ENCODE measurements at regions not wholly inside any gene's neighbourhood (a gene's known extent, or its start where the extent isn't known, plus 50 kb on each side); places are given as distances from the start of the nearest gene placed in this dataset.

DNA sequence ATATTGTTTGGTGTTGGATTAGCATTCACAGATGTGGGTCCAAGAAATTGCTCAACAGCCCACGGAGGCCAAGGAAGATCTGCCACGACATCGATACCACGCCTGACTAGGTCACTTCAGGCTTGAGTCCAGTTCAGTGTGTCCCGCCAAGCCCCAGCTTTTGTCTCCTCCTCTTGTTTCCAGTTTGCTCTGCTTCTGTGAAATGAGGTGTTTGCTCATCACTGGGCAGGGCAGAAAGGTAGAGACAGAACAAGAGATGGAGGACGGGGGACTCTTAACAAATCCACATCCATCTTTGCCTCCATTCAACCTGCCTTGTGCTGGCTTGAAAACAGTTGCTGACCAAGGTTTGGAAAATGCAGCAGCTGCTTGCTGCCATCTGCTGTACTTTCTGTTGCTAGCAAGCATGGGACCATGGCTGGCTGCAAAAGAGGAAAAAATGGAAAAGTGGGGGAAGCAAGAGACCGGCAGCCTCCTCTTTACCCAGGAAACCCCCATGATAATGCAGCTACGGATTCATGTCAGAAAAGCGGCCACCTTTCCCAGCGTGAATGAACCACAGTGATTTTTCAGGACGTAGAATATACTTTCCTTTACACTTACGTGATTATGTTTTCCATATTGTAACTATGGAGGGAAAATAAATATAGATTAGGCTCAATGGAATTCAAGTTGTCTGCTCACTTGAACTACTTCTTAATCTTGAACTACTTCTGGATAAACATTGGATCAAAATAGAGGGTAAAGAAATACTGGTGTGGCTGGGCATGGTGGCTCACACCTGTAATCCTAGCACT is 80.2 kb upstream of the GREM2 start:
- Histone ChIP-seq H3K4me3 (ENCODE audit: insufficient read depth, low read depth, low read length) (no peak overlapping the region), H3K27me3 (ENCODE audit: control insufficient read depth, insufficient read depth, low read length) (no peaks in the 10 kb centered on the region), H3K36me3 (replicated peaks; ENCODE audit: control insufficient read depth, insufficient read depth, low read length) (no peaks in the 10 kb centered on the region)
- DNase-seq = peak; percentile 58

DNA sequence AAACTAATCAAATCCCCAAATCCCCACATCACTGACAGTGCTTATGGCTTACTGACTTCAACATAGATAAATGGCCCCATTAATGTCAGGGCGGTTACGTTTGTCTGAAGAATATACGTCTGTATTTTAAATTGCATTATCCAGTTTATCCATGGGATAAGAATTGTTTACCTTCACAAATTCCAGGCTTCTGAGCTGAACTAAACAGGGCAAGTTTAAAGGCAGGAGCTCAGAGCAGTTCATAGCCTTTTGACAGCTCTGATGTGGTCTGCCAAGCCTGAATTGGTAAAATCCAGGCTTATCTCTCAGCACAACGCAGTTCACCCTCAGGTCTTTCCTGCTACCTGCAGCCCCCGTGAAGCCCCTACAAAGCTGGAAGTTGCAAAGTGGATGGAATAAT is 79.5 kb upstream of the GREM2 start:
- Histone ChIP-seq H3K36me3 (replicated peaks; ENCODE audit: control insufficient read depth, insufficient read depth, low read length) (no peaks in the 10 kb centered on the region), H3K27me3 (ENCODE audit: control insufficient read depth, insufficient read depth, low read length) (no peaks in the 10 kb centered on the region), H3K4me3 (ENCODE audit: insufficient read depth, low read depth, low read length) (no peak overlapping the region)
- DNase-seq = no peak

DNA sequence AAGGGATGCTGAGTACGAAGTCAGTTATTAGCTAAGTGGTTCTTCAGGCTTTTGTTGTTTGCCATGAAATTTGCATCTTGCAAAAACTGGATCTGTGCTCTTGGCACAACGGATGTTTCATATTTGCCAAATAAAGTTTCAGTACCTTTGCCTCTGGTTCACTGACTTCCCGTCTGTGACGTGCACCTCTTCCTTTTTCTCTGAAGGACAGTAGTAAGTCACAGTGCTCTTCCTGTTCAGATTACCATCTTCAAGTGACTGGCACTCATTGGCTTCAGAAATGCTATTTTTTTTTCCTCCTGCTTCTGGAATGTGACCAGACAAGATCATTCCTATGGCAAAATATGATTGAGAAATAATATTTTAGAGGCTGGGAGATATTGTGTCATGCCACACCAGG is 75.9 kb upstream of the GREM2 start:
- Histone ChIP-seq H3K27me3 (ENCODE audit: control insufficient read depth, insufficient read depth, low read length) (no peaks in the 10 kb centered on the region), H3K4me3 (ENCODE audit: insufficient read depth, low read depth, low read length) (no peak overlapping the region), H3K36me3 (replicated peaks; ENCODE audit: control insufficient read depth, insufficient read depth, low read length) (no peaks in the 10 kb centered on the region)
- no peak for DNase-seq

DNA sequence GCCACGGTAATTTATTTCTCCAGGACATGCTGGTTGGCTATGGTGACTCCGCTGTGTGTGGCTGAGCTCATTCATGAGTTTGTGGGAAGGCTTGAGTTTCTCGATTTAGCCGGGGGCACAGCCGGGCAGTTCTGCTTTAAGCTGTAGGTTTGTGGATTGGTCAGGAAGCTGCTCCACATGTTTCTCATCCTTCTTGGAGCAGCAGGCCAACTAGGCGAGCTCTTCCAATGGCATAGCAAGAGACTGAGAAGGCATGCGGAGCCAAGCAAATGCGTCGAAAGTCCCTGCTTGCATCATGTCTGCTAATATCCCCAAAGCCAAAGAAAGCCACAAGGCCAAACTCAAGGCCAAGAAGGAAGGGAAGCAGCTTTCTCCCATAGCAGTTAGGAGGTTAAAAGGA is 71.6 kb upstream of the GREM2 start:
- no peak for DNase-seq
- Histone ChIP-seq H3K27me3 (ENCODE audit: control insufficient read depth, insufficient read depth, low read length) (no peaks in the 10 kb centered on the region), H3K36me3 (replicated peaks; ENCODE audit: control insufficient read depth, insufficient read depth, low read length) (no peaks in the 10 kb centered on the region), H3K4me3 (ENCODE audit: insufficient read depth, low read depth, low read length) (no peak overlapping the region)

DNA sequence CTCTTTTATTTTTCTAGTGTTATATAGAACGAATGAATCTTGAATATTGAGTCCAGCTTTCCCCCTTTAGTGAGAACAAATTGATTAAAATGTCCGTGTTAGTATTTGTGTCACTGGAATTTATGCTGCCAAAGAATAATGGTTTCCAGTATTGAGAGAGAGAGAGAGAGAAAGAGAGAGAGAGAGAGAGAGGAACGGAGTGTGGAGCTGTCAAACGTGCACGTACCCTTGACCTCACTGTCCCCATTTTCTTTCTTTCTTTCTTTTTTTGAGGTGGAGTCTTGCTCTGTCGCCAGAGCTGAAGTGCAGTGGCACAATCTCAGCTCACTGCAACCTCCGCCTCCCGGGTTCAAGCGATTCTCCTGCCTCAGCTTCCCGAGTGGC is 70.9 kb upstream of the GREM2 start:
- Histone ChIP-seq H3K4me3 (ENCODE audit: insufficient read depth, low read depth, low read length) (no peak overlapping the region), H3K27me3 (ENCODE audit: control insufficient read depth, insufficient read depth, low read length) (no peaks in the 10 kb centered on the region), H3K36me3 (replicated peaks; ENCODE audit: control insufficient read depth, insufficient read depth, low read length) (no peaks in the 10 kb centered on the region)
- DNase-seq = no peak

DNA sequence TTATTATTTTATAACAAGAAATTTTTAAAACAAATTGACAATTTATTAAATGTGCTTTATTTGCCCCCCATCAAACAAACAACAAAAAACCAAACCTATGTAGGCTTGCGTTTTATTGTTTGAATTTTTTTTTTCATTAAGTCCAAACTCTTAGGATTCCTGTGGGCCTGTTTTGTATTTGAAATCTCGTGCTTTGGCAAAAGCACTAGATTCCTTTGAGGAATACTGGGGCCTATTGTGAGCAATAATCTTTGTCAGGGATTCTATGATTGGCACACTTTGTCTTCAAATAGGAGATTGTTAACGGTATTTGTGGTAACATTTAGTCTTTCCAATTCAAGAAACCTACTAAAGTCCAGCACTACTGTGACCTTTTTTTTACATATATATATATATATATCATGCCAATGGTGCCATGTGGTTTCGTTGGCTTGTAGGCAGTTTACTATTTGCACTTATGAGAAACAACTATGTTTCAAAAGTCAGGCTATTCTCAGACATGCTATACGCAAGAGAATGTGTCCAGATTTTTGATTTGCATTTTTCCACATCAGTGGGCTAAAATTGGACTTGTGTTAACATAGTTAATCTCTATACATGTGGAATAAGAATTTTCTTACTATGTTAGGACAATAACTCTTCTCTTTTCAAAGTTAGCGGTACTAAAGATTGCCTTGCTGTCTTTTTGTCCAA is 70.4 kb upstream of the GREM2 start:
- Histone ChIP-seq H3K36me3 (replicated peaks; ENCODE audit: control insufficient read depth, insufficient read depth, low read length) (no peaks in the 10 kb centered on the region), H3K27me3 (ENCODE audit: control insufficient read depth, insufficient read depth, low read length) (no peaks in the 10 kb centered on the region), H3K4me3 (ENCODE audit: insufficient read depth, low read depth, low read length) (no peak overlapping the region)
- DNase-seq = no peak

DNA sequence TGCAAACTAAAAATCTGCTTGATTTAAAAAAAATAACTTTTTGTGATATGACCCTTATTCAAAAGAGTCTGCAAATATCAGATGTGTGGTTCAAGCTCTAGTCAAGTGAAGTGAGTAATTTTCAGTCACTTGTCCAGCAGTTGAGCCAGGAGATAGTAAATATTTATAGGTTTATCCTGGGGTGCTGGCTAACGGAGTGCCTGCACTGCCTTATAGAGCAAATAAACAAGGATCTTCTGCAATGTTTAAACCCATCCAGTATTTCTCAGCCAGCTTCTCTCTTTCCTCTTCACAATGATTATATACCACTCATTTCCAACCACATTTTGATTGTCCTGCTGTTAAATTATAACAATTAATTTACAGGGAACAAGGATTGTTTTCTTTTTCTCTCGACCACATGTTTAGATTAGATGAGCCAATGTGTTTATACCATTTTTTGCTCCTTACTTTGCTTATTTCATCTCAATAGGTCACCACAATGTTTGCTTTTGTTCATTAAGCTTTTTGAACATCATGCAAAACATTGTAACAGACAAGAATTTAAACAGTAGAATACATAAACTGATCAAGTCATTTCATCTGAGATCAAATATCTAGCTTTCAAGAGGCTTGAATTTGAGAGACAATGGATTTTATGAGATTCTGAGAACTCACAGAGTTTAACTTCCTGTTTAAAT is 60.3 kb upstream of the GREM2 start:
- H3K4me3 ChIP-seq (ENCODE audit: insufficient read depth, low read depth, low read length) = no peak overlapping the region
- no peak for DNase-seq
- H3K36me3 ChIP-seq (replicated peaks; ENCODE audit: control insufficient read depth, insufficient read depth, low read length) = no peaks in the 10 kb centered on the region
- no peaks in the 10 kb centered on the region for H3K27me3 ChIP-seq (ENCODE audit: control insufficient read depth, insufficient read depth, low read length)

DNA sequence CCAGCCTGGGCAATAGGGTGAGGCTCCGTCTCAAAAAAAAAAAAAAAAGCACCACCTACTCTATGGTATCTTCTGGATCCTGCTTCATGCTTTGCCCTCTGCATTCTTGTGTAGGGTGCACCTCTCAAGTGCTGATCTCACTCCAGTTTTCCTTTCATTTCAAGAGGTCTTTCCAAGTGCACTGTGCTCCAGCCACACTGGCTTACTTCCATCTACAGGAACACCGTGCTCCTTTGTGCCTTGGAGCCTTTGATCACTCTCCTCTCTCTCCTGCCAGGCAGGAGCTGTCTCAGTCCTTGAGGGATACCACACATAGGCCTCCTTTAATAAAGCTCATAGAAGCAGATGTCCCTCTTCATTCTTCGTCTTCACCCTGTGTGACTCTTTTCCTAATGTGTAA is 55.4 kb upstream of the GREM2 start:
- Histone ChIP-seq H3K4me3 (ENCODE audit: insufficient read depth, low read depth, low read length) (no peak overlapping the region), H3K36me3 (replicated peaks; ENCODE audit: control insufficient read depth, insufficient read depth, low read length) (no peaks in the 10 kb centered on the region), H3K27me3 (ENCODE audit: control insufficient read depth, insufficient read depth, low read length) (no peaks in the 10 kb centered on the region)
- no peak for DNase-seq

DNA sequence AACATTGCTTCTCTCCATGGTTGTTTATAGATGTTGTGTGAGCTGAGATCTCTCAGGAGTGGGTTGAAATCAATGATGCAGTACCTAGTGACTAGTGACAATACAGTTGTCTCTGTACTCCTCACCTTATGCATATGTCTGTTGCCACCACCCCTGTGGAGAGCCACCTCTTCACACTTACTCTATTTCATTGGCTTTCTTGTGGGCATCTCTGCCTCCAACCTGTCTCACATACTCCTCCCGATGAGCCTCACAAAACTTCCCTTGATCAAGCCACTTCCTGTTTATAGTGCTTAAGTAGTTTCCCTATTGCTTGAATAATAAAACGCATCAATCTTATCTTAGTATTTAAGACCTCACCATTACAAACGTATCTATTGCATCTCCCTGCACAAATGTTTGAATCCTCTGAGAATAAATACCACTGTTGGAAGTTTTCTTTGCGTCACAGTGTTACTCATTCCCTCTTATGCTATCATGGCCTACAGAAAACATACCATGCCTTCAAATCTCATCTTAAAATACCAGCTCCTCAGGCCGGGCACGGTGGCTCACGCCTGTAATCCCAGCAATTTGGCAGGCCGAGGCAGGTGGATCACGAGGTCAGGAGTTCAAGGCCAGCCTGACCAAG is 54.7 kb upstream of the GREM2 start:
- no peak for DNase-seq
- Histone ChIP-seq H3K36me3 (replicated peaks; ENCODE audit: control insufficient read depth, insufficient read depth, low read length) (no peaks in the 10 kb centered on the region), H3K4me3 (ENCODE audit: insufficient read depth, low read depth, low read length) (no peak overlapping the region), H3K27me3 (ENCODE audit: control insufficient read depth, insufficient read depth, low read length) (no peaks in the 10 kb centered on the region)

DNA sequence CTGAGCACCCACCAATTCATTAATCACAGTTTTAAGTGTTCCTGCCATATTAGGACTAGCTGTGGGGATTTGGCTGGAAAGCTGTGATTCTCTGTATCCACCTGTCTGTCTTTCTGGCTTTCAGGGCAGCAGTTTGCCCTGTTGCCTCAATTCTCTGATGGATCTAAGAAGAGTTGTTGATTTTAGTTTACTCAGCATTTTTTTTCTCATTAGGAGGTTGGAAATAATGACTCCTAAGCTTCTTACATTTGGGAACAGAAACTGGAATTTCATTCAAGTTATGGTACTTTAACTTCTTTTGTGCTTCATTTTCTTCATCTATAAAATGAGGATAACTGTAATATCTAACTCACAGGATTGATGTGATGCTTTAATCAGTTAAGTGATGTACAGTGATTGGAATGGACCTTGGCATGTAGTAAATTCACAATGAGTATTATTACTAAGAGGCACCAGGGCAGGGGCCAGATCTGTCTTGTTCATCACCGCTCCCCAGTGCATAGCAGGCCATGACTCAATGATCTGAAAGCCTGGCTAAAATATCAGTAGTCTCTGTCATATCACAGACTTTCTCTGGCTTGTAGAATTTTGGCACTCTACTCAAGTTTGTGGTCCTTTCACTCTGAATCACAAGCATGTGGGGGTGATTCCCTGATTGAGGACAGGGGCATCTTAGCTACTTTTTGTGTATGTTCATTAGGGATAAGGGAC is 51.4 kb upstream of the GREM2 start:
- H3K27me3 ChIP-seq (ENCODE audit: control insufficient read depth, insufficient read depth, low read length) = no peaks in the 10 kb centered on the region
- DNase-seq = no peak
- H3K4me3 ChIP-seq (ENCODE audit: insufficient read depth, low read depth, low read length) = no peak overlapping the region

More for the DNA sequence above, 51.4 kb upstream of the GREM2 start:
- H3K36me3 ChIP-seq (replicated peaks; ENCODE audit: control insufficient read depth, insufficient read depth, low read length) = no peaks in the 10 kb centered on the region
